Astrocyte (in vitro differentiated cells and primary cell): ENCODE measurements at regions not wholly inside any gene's neighbourhood (a gene's known extent, or its start where the extent isn't known, plus 50 kb on each side); places are given as distances from the start of the nearest gene placed in this dataset.
"Not testable (repeated sequence)": the region's sequence is repeated elsewhere in the genome, so short reads cannot be mapped to it uniquely, and the experiment has no call there.

Source experiments
- DNase-seq: peaks from one replicate; pipeline ENCODE4 v3.0.0-alpha.2; 2010; ENCODE audit warnings: low read depth
- FAIRE-seq: peaks from 2 replicates; lab custom pipeline; 2011; peaks lifted over from hg19 to GRCh38; lab: Jason Lieb, UNC
- H2AFZ ChIP-seq: 2 replicates; pipeline ENCODE4 v1.6.0; 2012; ENCODE audit warnings: low read depth, low read length, inconsistent platforms
- H3K27ac ChIP-seq: 2 replicates; pipeline ENCODE4 v1.5.1; 2011; ENCODE audit warnings: low read depth, low read length, inconsistent platforms
- H3K27me3 ChIP-seq: 2 replicates; pipeline ENCODE4 v1.6.0; 2011; ENCODE audit warnings: low read length, inconsistent platforms; ENCODE audit not compliant: insufficient read depth
- H3K36me3 ChIP-seq: 2 replicates; pipeline ENCODE4 v1.5.1; 2011; ENCODE audit warnings: low read length, inconsistent platforms; ENCODE audit not compliant: insufficient read depth
- H3K4me1 ChIP-seq: 2 replicates; pipeline ENCODE4 v1.5.1; 2011; ENCODE audit warnings: low read length, inconsistent platforms; ENCODE audit not compliant: insufficient read depth
- H3K4me2 ChIP-seq: 2 replicates; pipeline ENCODE4 v1.6.0; 2012; ENCODE audit warnings: low read length, inconsistent platforms
- H3K4me3 ChIP-seq: 2 replicates; pipeline ENCODE4 v1.5.1; 2011; ENCODE audit warnings: low read depth, mild to moderate bottlenecking, low read length, inconsistent platforms; ENCODE audit not compliant: insufficient read depth
- H3K79me2 ChIP-seq: 2 replicates; pipeline ENCODE4 v1.6.0; 2012; ENCODE audit warnings: mild to moderate bottlenecking, low read length, inconsistent platforms; ENCODE audit not compliant: insufficient read depth
- H3K9ac ChIP-seq: 2 replicates; pipeline ENCODE4 v1.6.0; 2012; ENCODE audit warnings: mild to moderate bottlenecking, low read length, inconsistent platforms
- H3K9me3 ChIP-seq: 2 replicates; pipeline ENCODE4 v1.5.1; 2012; ENCODE audit warnings: low read depth, mild to moderate bottlenecking, low read length, inconsistent platforms; ENCODE audit not compliant: insufficient read depth
- H4K20me1 ChIP-seq: 2 replicates; pipeline ENCODE4 v1.6.0; 2012; ENCODE audit warnings: low read length, inconsistent platforms; ENCODE audit not compliant: insufficient read depth
- H3K27ac Mint-ChIP-seq: one replicate; pipeline ENCODE4 v1.8.0; 2021; ENCODE audit warnings: mild to moderate bottlenecking, mixed read lengths; ENCODE audit not compliant: unreplicated experiment
- H3K27me3 Mint-ChIP-seq: one replicate; pipeline ENCODE4 v1.8.0; 2021; ENCODE audit warnings: low read depth, mixed read lengths; ENCODE audit not compliant: unreplicated experiment
- H3K36me3 Mint-ChIP-seq: one replicate; pipeline ENCODE4 v1.8.0; 2021; ENCODE audit warnings: low read depth, mixed read lengths; ENCODE audit not compliant: unreplicated experiment
- H3K4me1 Mint-ChIP-seq: one replicate; pipeline ENCODE4 v1.8.0; 2021; ENCODE audit warnings: low read depth, mixed read lengths; ENCODE audit not compliant: unreplicated experiment
- H3K4me3 Mint-ChIP-seq: one replicate; pipeline ENCODE4 v1.8.0; 2021; ENCODE audit warnings: mild to moderate bottlenecking, moderate library complexity, mixed read lengths; ENCODE audit not compliant: unreplicated experiment
- H3K9me3 Mint-ChIP-seq: one replicate; pipeline ENCODE4 v1.8.0; 2021; ENCODE audit warnings: mild to moderate bottlenecking, mixed read lengths; ENCODE audit not compliant: unreplicated experiment
- CTCF ChIP-seq: IDR thresholded peaks from 2 replicates; pipeline ENCODE4 v1.5.1; 2011; ENCODE audit warnings: low read depth, mild to moderate bottlenecking, inconsistent platforms, low read length, moderate library complexity; ENCODE audit not compliant: insufficient read depth
- EZH2 ChIP-seq: IDR thresholded peaks from 2 replicates; pipeline ENCODE4 v1.6.1; 2012; ENCODE audit warnings: mild to moderate bottlenecking, low read length, inconsistent platforms; ENCODE audit not compliant: insufficient read depth

- no peaks in the 10 kb centered on the region for H3K79me2 ChIP-seq
- H3K9ac ChIP-seq, result no peak overlapping the region
- no peaks in the 10 kb centered on the region for H3K4me1 Mint-ChIP-seq
- no peaks in the 10 kb centered on the region for H3K27me3 ChIP-seq
- H3K4me2 ChIP-seq, result no peak overlapping the region
- no peaks in the 10 kb centered on the region for H3K4me1 ChIP-seq
- no peak overlapping the region for H3K4me3 ChIP-seq
- no peaks in the 10 kb centered on the region for H3K9me3 ChIP-seq
- H3K36me3 Mint-ChIP-seq, result no peaks in the 10 kb centered on the region
- H3K36me3 ChIP-seq, result no peaks in the 10 kb centered on the region
- no peak for DNase-seq
- H3K27ac ChIP-seq, result no peak overlapping the region
- no peaks in the 10 kb centered on the region for H3K9me3 Mint-ChIP-seq
- H3K27ac Mint-ChIP-seq, result no peak overlapping the region
- FAIRE-seq, result no peak
- no peak overlapping the region for H2AFZ ChIP-seq
- no peak for TF ChIP-seq EZH2
- no peak for TF ChIP-seq CTCF
- H3K4me3 Mint-ChIP-seq, result no peak overlapping the region
- no peaks in the 10 kb centered on the region for H4K20me1 ChIP-seq
- no peaks in the 10 kb centered on the region for H3K27me3 Mint-ChIP-seq
Measured at GRCh38 chrY:26354191-26354590, 732.3 kb downstream of the CDY1 start.

GRCh38 chrY:26359869-26360268 lies 738.0 kb downstream of the CDY1 start:
- H3K4me2 ChIP-seq, H3K9ac ChIP-seq, H3K4me1 ChIP-seq, H3K4me3 ChIP-seq, H3K27me3 ChIP-seq, H2AFZ ChIP-seq, H3K4me3 Mint-ChIP-seq, H3K36me3 ChIP-seq, H3K79me2 ChIP-seq, H3K4me1 Mint-ChIP-seq, H3K9me3 ChIP-seq, FAIRE-seq, H3K36me3 Mint-ChIP-seq, H4K20me1 ChIP-seq, DNase-seq, H3K27ac Mint-ChIP-seq, H3K9me3 Mint-ChIP-seq, H3K27ac ChIP-seq, H3K27me3 Mint-ChIP-seq: not testable (repeated sequence)

DNA sequence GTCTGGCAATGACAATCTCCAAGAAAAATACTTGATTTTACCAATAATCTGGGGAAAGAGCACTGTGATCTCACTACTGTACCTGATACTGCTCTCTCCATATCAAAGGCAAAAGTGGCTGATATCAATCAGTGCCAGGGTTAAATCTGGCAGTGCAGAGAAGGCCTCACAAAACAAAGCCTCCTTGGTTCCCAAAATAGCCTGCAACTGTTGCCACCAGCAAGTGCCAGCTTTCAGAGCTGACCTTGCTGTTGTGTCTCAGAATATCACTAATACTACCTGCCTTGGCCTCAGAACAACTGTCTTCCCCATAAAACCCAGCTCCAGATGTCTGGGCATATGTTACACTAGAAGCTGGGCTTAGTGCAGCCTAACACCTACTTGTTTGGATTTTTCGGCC lies 738.6 kb downstream of the CDY1 start:
- H3K36me3 Mint-ChIP-seq, H3K9me3 ChIP-seq, H4K20me1 ChIP-seq, H3K27me3 ChIP-seq, H3K4me1 Mint-ChIP-seq, H3K27ac Mint-ChIP-seq, DNase-seq, H3K9me3 Mint-ChIP-seq, H3K27me3 Mint-ChIP-seq, H3K4me2 ChIP-seq, H3K4me3 Mint-ChIP-seq, H3K4me3 ChIP-seq, H3K36me3 ChIP-seq, H3K4me1 ChIP-seq, H3K79me2 ChIP-seq, H3K9ac ChIP-seq, H3K27ac ChIP-seq, FAIRE-seq, H2AFZ ChIP-seq: not testable (repeated sequence)

DNA sequence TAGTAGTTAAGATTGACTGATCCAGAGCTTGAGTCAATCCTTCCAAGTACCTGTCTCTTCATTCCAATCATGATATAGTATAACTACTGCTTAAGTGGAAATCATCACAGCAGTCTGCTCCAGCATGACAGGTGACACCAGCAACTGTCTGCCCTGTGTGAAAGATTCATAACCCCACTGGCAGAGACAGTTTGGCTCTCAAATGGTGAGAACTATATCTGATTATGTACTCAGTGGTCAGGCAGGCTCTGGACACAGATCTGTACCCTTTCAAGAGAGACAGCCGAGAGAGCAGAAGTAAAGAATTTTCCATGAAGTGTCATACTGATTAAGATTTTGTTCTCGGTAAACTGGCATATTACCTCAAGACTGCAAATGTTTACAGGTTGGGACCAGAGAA lies 741.5 kb downstream of the CDY1 start:
- H3K9me3 ChIP-seq, H3K27ac ChIP-seq, H3K27me3 ChIP-seq, H3K4me1 Mint-ChIP-seq, H3K9me3 Mint-ChIP-seq, H3K79me2 ChIP-seq, H3K27ac Mint-ChIP-seq, H3K27me3 Mint-ChIP-seq, H3K36me3 Mint-ChIP-seq, H3K4me3 ChIP-seq, H3K9ac ChIP-seq, H3K4me1 ChIP-seq, H3K36me3 ChIP-seq, H2AFZ ChIP-seq, H3K4me3 Mint-ChIP-seq, FAIRE-seq, DNase-seq, H4K20me1 ChIP-seq, H3K4me2 ChIP-seq: not testable (repeated sequence)

GRCh38 chrY:26366091-26366490 lies 744.2 kb downstream of the CDY1 start:
- H3K79me2 ChIP-seq, H3K4me1 ChIP-seq, H4K20me1 ChIP-seq, H3K9me3 ChIP-seq, H3K4me2 ChIP-seq, H3K27me3 ChIP-seq, H3K27ac Mint-ChIP-seq, FAIRE-seq, H3K36me3 ChIP-seq, H3K36me3 Mint-ChIP-seq, H2AFZ ChIP-seq, H3K4me1 Mint-ChIP-seq, H3K9me3 Mint-ChIP-seq, DNase-seq, H3K27me3 Mint-ChIP-seq, H3K27ac ChIP-seq, H3K4me3 ChIP-seq, H3K4me3 Mint-ChIP-seq, H3K9ac ChIP-seq: not testable (repeated sequence)
